HG03064 (cell line): ENCODE measurements at regions not wholly inside any gene's neighbourhood (a gene's known extent, or its start where the extent isn't known, plus 50 kb on each side); places are given as distances from the start of the nearest gene placed in this dataset.
"Not testable (repeated sequence)": the region's sequence is repeated elsewhere in the genome, so short reads cannot be mapped to it uniquely, and the experiment has no call there.

Experiments used
- ATAC-seq: cut with Tn5 transposase; IDR thresholded peaks from one replicate; pipeline ENCODE4 v1.9.1; 2021; ENCODE audit warnings: low read depth; ENCODE audit not compliant: unreplicated experiment

DNA sequence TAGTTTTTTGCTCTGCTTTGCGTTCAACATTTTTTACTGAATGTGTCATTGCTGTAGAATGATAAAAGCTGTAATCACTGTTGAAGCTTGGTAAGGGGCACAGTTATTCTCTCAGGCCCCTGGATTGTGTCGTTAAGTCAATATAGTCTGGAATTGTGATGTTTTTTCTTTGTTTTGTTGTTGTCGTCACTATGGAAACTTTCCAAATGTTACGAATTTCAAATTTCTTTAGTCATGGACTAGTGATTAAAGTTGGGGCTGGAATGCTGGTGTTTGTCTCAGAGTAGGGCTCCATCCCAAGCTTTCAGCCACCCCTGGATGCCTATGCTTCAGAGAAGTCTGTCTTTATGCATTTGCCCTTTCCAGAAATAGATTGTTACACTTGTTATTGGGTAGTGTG lies 287.2 kb downstream of the CDH19 start:
- no peak for ATAC-seq

- ATAC-seq = no peak
Measured at GRCh38 chr18:66300141-66300540, 303.7 kb downstream of the CDH19 start.

DNA sequence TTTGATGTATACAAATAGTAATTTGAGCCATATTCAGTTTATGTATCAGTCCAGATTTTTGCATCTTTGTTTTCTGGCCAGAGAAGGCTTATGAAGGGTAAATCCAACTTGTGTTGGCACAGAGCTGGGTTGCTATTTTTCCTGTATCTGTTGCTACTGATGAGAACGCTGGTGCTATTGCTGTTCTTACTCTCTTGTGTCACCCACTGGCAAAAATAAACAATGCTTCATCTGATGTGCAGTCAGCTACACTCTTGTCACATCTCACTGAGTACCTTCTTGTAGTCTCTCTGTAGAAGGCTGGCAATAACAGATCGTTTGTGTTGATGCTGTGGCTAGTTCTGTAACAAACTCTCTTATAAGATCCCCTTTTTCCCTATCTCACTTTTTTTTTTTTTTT lies 323.4 kb downstream of the CDH19 start:
- no peak for ATAC-seq

- no peak for ATAC-seq
Measured at GRCh38 chr18:66271962-66272361, 331.9 kb downstream of the CDH19 start.

GRCh38 chr18:66264130-66264529 lies 339.8 kb downstream of the CDH19 start:
- ATAC-seq = no peak

DNA sequence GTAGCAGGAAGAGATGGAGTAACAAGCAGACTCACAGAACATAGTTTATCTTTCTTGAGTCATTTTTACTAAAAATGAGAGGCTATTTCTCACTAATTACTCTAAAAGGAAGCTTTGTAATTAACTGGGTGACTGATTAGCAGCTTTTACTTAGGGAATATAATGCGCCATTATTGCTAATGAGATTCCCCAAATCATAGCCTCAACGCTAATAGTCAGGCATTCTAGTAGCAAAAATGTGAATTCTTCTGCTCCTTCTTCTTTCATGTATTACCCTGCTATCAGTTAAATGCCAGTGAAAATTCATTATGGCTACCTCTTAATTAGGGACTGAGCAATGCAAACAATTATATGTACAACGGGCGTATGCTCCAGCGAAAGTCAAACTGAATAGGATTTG lies 349.8 kb downstream of the CDH19 start:
- no peak for ATAC-seq

DNA sequence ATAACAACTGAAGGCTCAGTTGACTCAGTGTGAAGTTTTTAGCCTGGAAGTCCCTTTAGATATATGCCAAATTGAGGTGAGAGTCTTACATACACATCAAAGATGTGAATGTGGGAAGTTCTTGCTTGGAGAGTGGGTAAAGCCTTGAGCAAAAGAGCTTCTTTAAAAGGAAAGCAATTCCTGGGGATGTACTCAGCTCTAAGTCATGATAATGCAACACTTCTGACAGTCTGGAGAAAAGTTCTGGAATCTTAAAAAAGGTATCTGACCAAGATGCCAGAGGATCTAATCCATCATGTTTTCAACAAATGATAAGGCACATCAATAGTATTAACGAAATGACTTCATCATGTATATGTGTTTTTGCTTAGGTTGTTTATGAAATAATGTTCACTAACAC lies 351.2 kb downstream of the CDH19 start:
- no peak for ATAC-seq

DNA sequence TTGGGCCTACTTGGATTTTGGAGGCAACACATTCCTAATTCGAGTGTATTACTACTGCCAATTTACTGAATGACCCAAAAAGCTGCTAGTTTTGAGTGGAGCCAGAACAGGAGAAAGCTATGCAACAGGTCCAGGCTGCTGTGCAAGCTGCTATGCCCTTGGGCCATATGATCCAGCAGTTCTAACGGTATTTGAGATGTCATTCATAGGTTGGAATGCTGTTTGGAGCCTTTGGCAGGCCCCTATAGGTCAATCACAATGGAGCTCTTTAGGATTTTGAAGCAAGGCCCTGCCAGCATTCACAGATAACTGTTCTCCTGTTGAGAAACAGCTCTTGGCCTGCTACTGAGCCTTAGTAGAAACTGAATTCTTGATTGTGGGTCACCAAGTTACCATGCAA lies 368.7 kb downstream of the CDH19 start:
- no peak for ATAC-seq

DNA sequence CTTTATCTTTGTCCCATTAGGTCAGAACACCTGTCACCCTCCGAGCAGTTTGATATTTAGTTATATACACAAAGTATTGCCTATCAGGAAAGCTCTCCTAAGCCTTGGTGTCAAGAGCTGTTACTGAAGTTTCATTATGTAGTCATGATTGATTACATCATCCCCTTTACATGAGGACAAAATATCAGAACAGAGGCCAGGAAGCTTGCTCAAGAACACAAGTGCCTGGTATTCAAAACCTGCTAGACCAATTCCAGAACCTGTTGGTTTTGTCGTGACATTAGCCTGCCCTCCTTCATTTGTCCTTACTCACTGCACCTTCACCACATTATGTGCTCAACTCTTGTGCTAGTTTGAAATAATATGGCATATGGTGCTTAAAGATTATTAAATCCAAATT lies 377.1 kb downstream of the CDH19 start:
- no peak for ATAC-seq

- not testable (repeated sequence) for ATAC-seq
Measured at GRCh38 chr18:66223317-66223716, 380.6 kb downstream of the CDH19 start.

DNA sequence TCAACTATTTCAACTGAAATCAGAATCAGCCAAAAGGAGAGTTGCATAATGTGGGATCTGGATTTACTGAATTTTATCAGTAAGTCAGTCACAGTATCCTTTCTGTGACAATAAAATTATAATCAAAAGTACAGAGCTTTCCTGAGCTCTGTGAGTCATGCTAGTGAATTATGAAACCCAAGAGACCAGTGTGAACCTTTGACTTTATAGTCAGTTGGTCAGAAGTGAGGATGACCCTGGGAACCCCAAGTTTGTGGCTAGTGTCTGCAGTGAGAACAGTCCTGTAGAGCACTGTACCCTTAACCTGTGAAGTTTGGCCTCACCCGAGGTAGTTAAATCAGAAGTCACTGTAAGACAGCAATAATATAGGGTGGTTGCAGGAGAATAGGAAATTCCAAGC lies 381.7 kb downstream of the CDH19 start:
- ATAC-seq = no peak

DNA sequence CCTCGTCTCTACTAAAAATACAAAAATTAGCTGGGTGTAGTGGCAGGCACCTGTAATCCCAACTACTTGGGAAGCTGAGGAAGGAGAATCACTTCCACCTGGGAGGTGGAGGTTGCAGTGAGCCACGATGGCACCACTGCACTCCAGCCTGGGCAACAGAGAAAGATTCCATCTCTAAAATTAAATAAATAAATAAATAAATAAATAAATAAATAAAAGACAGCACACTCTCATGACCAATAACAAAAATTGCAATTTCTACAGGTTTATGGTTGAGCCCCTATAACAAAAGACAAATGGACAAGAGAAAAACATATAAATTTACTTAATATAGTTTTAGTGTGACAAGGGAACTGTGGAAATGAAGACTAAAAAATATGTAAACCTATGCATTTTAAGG lies 384.1 kb downstream of the CDH19 start:
- ATAC-seq = no peak

DNA sequence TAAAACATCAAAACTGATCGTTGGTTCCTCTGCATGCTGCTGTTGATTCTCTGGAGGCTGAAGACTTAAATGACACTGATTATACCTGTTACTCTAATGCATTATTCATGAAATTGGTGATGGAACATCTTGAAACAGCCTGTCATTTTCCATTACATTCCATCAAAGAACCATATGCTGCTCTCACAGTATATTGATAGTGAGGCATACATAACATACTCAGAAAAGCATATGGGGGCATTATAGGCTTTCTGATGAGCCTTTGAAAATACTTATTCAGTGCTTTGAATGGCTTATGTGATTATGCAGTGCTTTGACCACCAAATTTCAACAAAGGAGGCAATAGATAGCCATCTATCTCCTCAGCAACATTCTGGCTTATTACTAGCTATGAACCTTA lies 392.1 kb downstream of the CDH19 start:
- ATAC-seq = no peak

- ATAC-seq = no peak
Measured at GRCh38 chr18:66210875-66211274, 393.0 kb downstream of the CDH19 start.

DNA sequence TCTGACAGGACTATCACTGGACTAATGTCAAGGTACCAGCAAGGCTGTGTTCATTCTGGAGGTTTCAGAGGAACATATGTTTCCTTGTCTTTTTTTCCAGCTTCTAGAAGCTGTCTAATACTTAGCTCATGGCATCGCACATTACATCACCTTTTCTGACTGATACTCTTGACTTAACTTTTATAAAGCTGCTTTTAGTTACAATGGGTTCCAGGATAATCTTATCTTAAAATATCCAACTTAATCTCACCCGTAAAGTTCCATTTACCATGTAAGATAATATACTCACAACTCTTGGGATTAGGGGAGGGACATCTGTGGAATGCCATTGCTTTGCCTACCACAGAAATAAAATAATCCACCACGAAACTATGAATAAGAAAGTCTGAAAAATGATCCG lies 394.2 kb downstream of the CDH19 start:
- no peak for ATAC-seq

GRCh38 chr18:66196805-66197204 lies 407.1 kb downstream of the CDH19 start:
- ATAC-seq = no peak

GRCh38 chr18:66193938-66194337 lies 410.0 kb downstream of the CDH19 start:
- ATAC-seq = no peak

DNA sequence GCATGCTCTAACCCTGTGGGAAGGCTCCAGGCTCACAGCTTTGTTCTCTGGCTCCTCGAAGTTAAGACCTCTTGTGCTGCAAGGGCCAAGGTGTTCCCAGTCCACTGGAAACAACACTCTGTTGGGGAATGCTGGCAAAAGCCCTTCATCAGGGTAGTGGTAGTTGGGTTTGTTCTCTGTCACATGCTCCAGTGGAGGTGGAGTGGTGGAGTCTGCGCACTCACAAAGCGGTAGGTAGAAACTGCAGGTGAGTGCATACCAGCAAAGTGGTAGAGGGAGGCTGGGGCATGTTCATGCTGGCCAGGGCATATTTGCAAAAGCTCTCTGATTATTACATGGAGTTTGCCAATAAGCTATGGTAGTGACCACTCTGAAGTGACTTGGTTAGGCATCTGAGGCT lies 410.5 kb downstream of the CDH19 start:
- ATAC-seq = no peak

- ATAC-seq = no peak
Measured at GRCh38 chr18:66168685-66169235, 417.9 kb downstream of the CDH7 start.

- no peak for ATAC-seq
Measured at GRCh38 chr18:66167829-66168684, 417.2 kb downstream of the CDH7 start.

DNA sequence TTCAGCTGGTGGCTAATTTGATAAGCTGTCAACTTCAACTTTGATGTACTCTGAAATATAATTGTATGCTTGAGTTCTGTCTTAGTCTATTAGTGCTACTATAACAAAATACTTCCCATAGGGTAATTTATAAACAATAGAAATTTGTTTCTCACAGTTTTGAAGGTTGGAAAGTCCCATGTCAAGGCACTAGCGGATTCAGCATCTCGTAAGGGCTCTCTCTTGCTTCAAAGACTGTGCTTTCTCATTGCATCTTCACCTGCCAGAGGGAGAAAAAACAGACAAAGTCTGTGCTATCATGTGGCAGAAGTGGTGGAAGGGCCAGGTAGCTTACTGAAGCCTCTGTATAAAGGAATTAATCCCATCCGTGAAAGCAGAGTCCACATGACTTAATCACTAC lies 409.2 kb downstream of the CDH7 start:
- no peak for ATAC-seq

DNA sequence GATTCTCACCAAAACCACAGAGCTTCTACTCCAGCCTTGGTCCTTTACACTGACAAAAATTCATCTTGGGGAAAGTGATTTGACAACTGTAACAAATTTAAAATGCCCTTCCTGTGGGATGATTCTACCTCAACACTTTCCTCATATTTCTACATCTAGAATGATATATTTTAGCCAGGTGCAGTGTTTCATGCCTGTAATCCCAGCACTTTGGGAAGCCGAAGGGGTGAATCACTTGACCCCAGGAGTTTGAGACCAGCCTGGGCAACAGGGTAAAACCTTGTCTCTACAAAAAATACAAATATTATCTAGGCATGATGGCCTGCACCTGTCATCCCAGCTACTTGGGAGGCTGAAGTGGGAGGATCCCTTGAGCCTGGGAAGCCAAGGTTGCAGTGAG lies 408.6 kb downstream of the CDH7 start:
- ATAC-seq = no peak
